GM12878 (cell line): ENCODE measurements at regions not wholly inside any gene's neighbourhood (a gene's known extent, or its start where the extent isn't known, plus 50 kb on each side); places are given as distances from the start of the nearest gene placed in this dataset.

Experiments
- BRCA1 ChIP-seq: IDR thresholded peaks from 2 replicates; pipeline ENCODE4 v1.6.1; 2011; ENCODE audit warnings: low read depth, low read length, improper control_type of control experiment
- MYC ChIP-seq: IDR thresholded peaks from 2 replicates; pipeline ENCODE4 v1.6.1; 2011; ENCODE audit warnings: mild to moderate bottlenecking, low read length, moderate library complexity, inconsistent platforms; ENCODE audit not compliant: insufficient read depth, insufficient replicate concordance, insufficient read length, severe bottlenecking
- NR2C1 ChIP-seq: fragments of 450-650 bp; IDR thresholded peaks from 2 replicates; pipeline ENCODE4 v1.6.1; 2017; ENCODE audit warnings: antibody characterized with exemption, mild to moderate bottlenecking, moderate library complexity
- RAD21 ChIP-seq: IDR thresholded peaks from 2 replicates; pipeline ENCODE4 v1.6.1; 2011; ENCODE audit warnings: mild to moderate bottlenecking, low read depth, low read length, moderate library complexity; ENCODE audit not compliant: insufficient read depth
- RBBP5 ChIP-seq: fragments of 200-600 bp; sonication (generic); conservative IDR thresholded peaks from 2 replicates; pipeline ENCODE4 v1.6.1; 2016

GRCh38 chr9:26061948-26062575 lies 383.8 kb upstream of the TUSC1 start:
- TF ChIP-seq NR2C1 (no peak), RAD21 (no peak), RBBP5 (no peak), MYC (no peak), BRCA1 (no peak)
